OCI-LY7 (cell line): ENCODE measurements at regions not wholly inside any gene's neighbourhood (a gene's known extent, or its start where the extent isn't known, plus 50 kb on each side); places are given as distances from the start of the nearest gene placed in this dataset.
A peak's percentile ranks its signal among the peaks of the same experiment; 100 is the strongest.

Experiments used
- BruUV-seq: library from RNA; stranded (reverse); fragments of 400-500 nt; replicated peaks from 2 replicates; lab custom pipeline; 2021; lab: Mats Ljungman, UMichigan
- CTCF ChIA-PET: fragments of 300-600 bp; sonication (Branson Sonifier 250); formaldehyde crosslinking; loops from one replicate; lab custom pipeline; 2022; ENCODE audit warnings: antibody characterized with exemption; ENCODE audit not compliant: unreplicated experiment; lab: Charles Lee
- POLR2A ChIA-PET: fragments of 300-600 bp; sonication (Branson Sonifier 250); formaldehyde crosslinking; loops from one replicate; lab custom pipeline; 2022; ENCODE audit warnings: antibody characterized with exemption; lab: Charles Lee
- DNase-seq: peaks from one replicate; pipeline ENCODE4 v3.0.0-alpha.2; 2015; ENCODE audit warnings: low spot score
- H2AFZ ChIP-seq: fragments of 200-600 bp; sonication (generic), shearing (Covaris generic); 2 replicates; pipeline ENCODE4 v1.6.1; 2014; ENCODE audit warnings: mild to moderate bottlenecking, antibody characterized with exemption, low read length, moderate library complexity
- H3K27ac ChIP-seq: fragments of 200-600 bp; sonication (generic); 2 replicates; pipeline ENCODE4 v1.5.1; 2014; ENCODE audit warnings: mixed run types, low read depth, mild to moderate bottlenecking, moderate library complexity, low read length, inconsistent platforms; ENCODE audit not compliant: poor library complexity, severe bottlenecking
- H3K36me3 ChIP-seq: fragments of 200-600 bp; sonication (generic); 2 replicates; pipeline ENCODE4 v1.6.1; 2014; ENCODE audit warnings: mild to moderate bottlenecking, antibody characterized with exemption, low read length, moderate library complexity, mixed read lengths; ENCODE audit not compliant: insufficient read depth
- H3K4me1 ChIP-seq: fragments of 200-600 bp; sonication (generic); 2 replicates; pipeline ENCODE4 v1.5.1; 2014; ENCODE audit warnings: mild to moderate bottlenecking, low read length; ENCODE audit not compliant: insufficient read depth, poor library complexity, severe bottlenecking
- H3K4me2 ChIP-seq: fragments of 200-600 bp; sonication (generic); 2 replicates; pipeline ENCODE4 v1.6.1; 2014; ENCODE audit warnings: mild to moderate bottlenecking, low read length
- H3K4me3 ChIP-seq: fragments of 200-600 bp; sonication (generic); 2 replicates; pipeline ENCODE4 v1.5.1; 2014; ENCODE audit warnings: mild to moderate bottlenecking, low read depth, low read length; ENCODE audit not compliant: poor library complexity, severe bottlenecking
- H3K79me2 ChIP-seq: fragments of 200-600 bp; sonication (generic); 2 replicates; pipeline ENCODE4 v1.6.1; 2016; ENCODE audit warnings: low read depth, mild to moderate bottlenecking, low read length, moderate library complexity, mixed read lengths; ENCODE audit not compliant: insufficient read depth
- H3K9me2 ChIP-seq: fragments of 200-600 bp; sonication (generic); 2 replicates; pipeline ENCODE4 v1.6.1; 2016; ENCODE audit warnings: mild to moderate bottlenecking, low read length, mixed read lengths; ENCODE audit not compliant: insufficient read depth
- H3K9me3 ChIP-seq: fragments of 200-600 bp; sonication (generic); 2 replicates; pipeline ENCODE4 v1.6.1; 2014; ENCODE audit warnings: mild to moderate bottlenecking, mixed run types, low read length, mixed read lengths
- H4K20me1 ChIP-seq: fragments of 200-600 bp; sonication (generic); 2 replicates; pipeline ENCODE4 v1.6.1; 2014; ENCODE audit warnings: mild to moderate bottlenecking, antibody characterized with exemption, low read length, moderate library complexity, mixed read lengths; ENCODE audit not compliant: insufficient read depth
- EZH2phosphoT487 ChIP-seq: fragments of 200-600 bp; sonication (generic); IDR thresholded peaks from 2 replicates; pipeline ENCODE4 v1.6.1; 2018; ENCODE audit warnings: low read depth, borderline replicate concordance, mild to moderate bottlenecking, mixed run types, antibody characterized with exemption, low read length, moderate library complexity, mixed read lengths
- intact Hi-C: fragments of 100-400 bp; cut with micrococcal nuclease; formaldehyde crosslinking; loops from one replicate; pipeline ENCODE4 v1.10.0; 2022; ENCODE audit not compliant: unreplicated experiment
- TF ChIP-seq, protein P1 (sequence below): fragments of 200-600 bp; sonication (generic); conservative IDR thresholded peaks from 2 replicates; pipeline ENCODE4 v1.5.1; 2014; ENCODE audit warnings: mild to moderate bottlenecking, antibody characterized with exemption, low read length, moderate library complexity, mixed read lengths

DNA sequence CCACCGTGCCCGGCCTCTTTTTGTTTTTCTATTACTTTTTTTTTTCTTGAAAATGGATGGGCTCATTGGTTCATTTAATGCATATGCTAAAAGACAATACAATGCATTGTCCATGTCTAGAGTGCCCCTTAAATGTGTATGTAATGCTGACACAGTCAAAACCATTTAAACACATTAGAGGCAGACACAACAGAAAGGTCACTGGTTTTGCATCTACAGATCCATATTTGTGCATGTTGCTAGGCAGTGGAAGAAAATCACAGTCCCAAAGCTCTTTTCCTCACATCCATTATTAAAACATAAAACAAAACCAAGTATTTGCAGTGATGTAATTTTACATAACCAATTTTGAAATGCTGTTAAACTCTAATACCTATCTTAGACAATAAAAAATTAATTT is 389.0 kb downstream of the TAF11L14 start:
- DNase-seq: no peak

DNA sequence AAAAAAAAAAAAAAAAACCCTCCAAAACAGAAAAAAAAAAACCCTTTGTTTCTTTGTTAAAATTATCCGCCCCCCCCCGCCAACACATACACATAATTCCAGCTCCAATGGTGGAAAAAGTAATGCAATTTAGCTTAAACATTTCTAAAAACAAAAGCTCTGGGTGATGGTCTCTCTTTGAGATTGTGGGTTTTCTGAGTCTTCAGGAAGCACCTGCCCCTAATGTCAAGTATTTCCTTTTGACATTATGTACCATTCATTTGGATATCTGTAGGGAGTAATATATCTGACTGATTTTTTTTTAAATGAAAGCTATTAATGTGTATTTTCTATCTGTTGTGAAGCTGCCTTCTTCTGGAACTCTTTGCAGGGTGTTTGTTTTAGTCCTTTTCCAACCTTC is 389.7 kb downstream of the TAF11L14 start:
- Histone ChIP-seq H2AFZ (no peak overlapping the region), H4K20me1 (no peaks in the 10 kb centered on the region), H3K4me1 (no peaks in the 10 kb centered on the region), H3K27ac (no peak overlapping the region), H3K4me3 (no peak overlapping the region), H3K9me3 (no peaks in the 10 kb centered on the region), H3K4me2 (no peak overlapping the region), H3K9me2 (no peaks in the 10 kb centered on the region), H3K36me3 (no peaks in the 10 kb centered on the region), H3K79me2 (no peaks in the 10 kb centered on the region)
- no peak for TF ChIP-seq EZH2phosphoT487
- TF ChIP-seq, protein P1, sequence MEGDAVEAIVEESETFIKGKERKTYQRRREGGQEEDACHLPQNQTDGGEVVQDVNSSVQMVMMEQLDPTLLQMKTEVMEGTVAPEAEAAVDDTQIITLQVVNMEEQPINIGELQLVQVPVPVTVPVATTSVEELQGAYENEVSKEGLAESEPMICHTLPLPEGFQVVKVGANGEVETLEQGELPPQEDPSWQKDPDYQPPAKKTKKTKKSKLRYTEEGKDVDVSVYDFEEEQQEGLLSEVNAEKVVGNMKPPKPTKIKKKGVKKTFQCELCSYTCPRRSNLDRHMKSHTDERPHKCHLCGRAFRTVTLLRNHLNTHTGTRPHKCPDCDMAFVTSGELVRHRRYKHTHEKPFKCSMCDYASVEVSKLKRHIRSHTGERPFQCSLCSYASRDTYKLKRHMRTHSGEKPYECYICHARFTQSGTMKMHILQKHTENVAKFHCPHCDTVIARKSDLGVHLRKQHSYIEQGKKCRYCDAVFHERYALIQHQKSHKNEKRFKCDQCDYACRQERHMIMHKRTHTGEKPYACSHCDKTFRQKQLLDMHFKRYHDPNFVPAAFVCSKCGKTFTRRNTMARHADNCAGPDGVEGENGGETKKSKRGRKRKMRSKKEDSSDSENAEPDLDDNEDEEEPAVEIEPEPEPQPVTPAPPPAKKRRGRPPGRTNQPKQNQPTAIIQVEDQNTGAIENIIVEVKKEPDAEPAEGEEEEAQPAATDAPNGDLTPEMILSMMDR: no peak
- DNase-seq: no peak
- ChIA-PET CTCF (no interaction called here), POLR2A (interaction anchor here (0.9 kb wide), 1 partner anchor 12 kb away, joined by 6 read pairs; no protein-coding TSS in a partner anchor)
- no TSS peak for BruUV-seq
- intact Hi-C loops: no loop called here

More for the DNA sequence above, 389.0 kb downstream of the TAF11L14 start:
- Histone ChIP-seq H3K36me3 (no peaks in the 10 kb centered on the region), H3K9me3 (no peaks in the 10 kb centered on the region), H3K4me3 (no peak overlapping the region), H3K27ac (no peak overlapping the region), H3K9me2 (no peaks in the 10 kb centered on the region), H3K79me2 (no peaks in the 10 kb centered on the region), H3K4me2 (no peak overlapping the region), H2AFZ (no peak overlapping the region), H4K20me1 (no peaks in the 10 kb centered on the region), H3K4me1 (no peaks in the 10 kb centered on the region)
- no peak for TF ChIP-seq EZH2phosphoT487
- TF ChIP-seq, protein P1: no peak
- no TSS peak for BruUV-seq
- ChIA-PET POLR2A (interaction anchor here (0.9 kb wide), 1 partner anchor 13 kb away, joined by 6 read pairs; no protein-coding TSS in a partner anchor), CTCF (no interaction called here)
- intact Hi-C loops: no loop called here

DNA sequence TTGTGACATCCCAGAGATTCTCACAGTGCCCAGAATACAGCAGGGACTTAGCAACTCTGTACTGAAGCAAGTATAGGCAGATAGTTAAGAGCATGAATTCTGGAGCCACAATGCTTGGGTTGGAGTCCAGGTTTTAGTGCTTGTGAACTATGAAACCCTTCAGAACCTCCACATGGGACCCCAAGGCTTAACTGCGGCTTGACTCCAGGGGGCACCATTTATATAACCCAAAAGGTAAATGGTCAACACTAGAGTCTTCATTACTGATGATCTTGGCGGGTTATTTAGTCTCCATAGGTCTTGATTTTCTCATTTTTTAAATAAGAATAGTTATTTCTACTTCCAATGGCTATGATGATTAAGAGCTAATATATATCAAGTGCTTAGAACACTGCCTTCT is 390.3 kb downstream of the TAF11L14 start:
- intact Hi-C loops: no loop called here
- Histone ChIP-seq H3K9me3 (no peaks in the 10 kb centered on the region), H3K4me1 (no peaks in the 10 kb centered on the region), H4K20me1 (no peaks in the 10 kb centered on the region), H3K79me2 (no peaks in the 10 kb centered on the region), H2AFZ (no peak overlapping the region), H3K4me2 (no peak overlapping the region), H3K36me3 (no peaks in the 10 kb centered on the region), H3K4me3 (no peak overlapping the region), H3K27ac (no peak overlapping the region), H3K9me2 (no peaks in the 10 kb centered on the region)
- no TSS peak for BruUV-seq
- POLR2A ChIA-PET: no interaction called here
- DNase-seq: no peak
- no peak for TF ChIP-seq EZH2phosphoT487
- TF ChIP-seq, protein P1: peak; percentile 40; the same call in 1 of the 2 replicates
- CTCF ChIA-PET: no interaction called here
